GM12878 (cell line): ENCODE measurements at regions not wholly inside any gene's neighbourhood (a gene's known extent, or its start where the extent isn't known, plus 50 kb on each side); places are given as distances from the start of the nearest gene placed in this dataset.

ENCODE experiments used
- ETV6 ChIP-seq, 2 experiments: fragments of 450-650 bp in 1 of 2; IDR thresholded peaks in 1 of 2; conservative IDR thresholded peaks in 1 of 2; 2 replicates each; pipeline ENCODE4 v1.6.1; 2014; ENCODE audit warnings: antibody characterized with exemption in 1 of 2, borderline replicate concordance in 1 of 2, low read depth in 1 of 2, mild to moderate bottlenecking in 1 of 2, moderate library complexity in 1 of 2
- GABPA ChIP-seq: IDR thresholded peaks from 2 replicates; pipeline ENCODE4 v1.6.1; 2014; ENCODE audit warnings: antibody characterized with exemption, low read depth, mild to moderate bottlenecking, inconsistent platforms
- IKZF2 ChIP-seq, 2 experiments: fragments of 450-650 bp; IDR thresholded peaks; 2 replicates each; pipeline ENCODE4 v1.6.1; 2017; ENCODE audit warnings: mild to moderate bottlenecking in 2 of 2, moderate library complexity in 2 of 2
- MEF2A ChIP-seq: IDR thresholded peaks from 2 replicates; pipeline ENCODE4 v1.6.1; 2011; ENCODE audit warnings: low read depth, mild to moderate bottlenecking, low read length, moderate library complexity; ENCODE audit not compliant: insufficient read depth
- RAD21 ChIP-seq: IDR thresholded peaks from 2 replicates; pipeline ENCODE4 v1.6.1; 2011; ENCODE audit warnings: mild to moderate bottlenecking, low read depth, low read length, moderate library complexity; ENCODE audit not compliant: insufficient read depth
- RB1 ChIP-seq: fragments of 450-650 bp; formaldehyde crosslinking; IDR thresholded peaks from 2 replicates; pipeline ENCODE4 v1.6.1; 2017; ENCODE audit warnings: mild to moderate bottlenecking, borderline replicate concordance
- SMARCA5 ChIP-seq: fragments of 450-650 bp; IDR thresholded peaks from 2 replicates; pipeline ENCODE4 v1.6.1; 2017; ENCODE audit warnings: mild to moderate bottlenecking
- TCF7 ChIP-seq: IDR thresholded peaks from 2 replicates; pipeline ENCODE4 v1.6.1; 2014; ENCODE audit warnings: antibody characterized with exemption, borderline replicate concordance
- ZBED1 ChIP-seq: IDR thresholded peaks from 2 replicates; pipeline ENCODE4 v1.6.1; 2016; ENCODE audit warnings: borderline replicate concordance
- ZNF207 ChIP-seq: fragments of 450-650 bp; IDR thresholded peaks from 2 replicates; pipeline ENCODE4 v1.6.1; 2014; ENCODE audit warnings: antibody characterized with exemption, mild to moderate bottlenecking, borderline replicate concordance
- ZNF384 ChIP-seq: IDR thresholded peaks from 2 replicates; pipeline ENCODE4 v1.6.1; 2012; ENCODE audit warnings: low read depth, mild to moderate bottlenecking, low read length, improper control_type of control experiment, borderline replicate concordance
- ZNF622 ChIP-seq: fragments of 450-650 bp; IDR thresholded peaks from 2 replicates; pipeline ENCODE4 v1.6.1; 2017; ENCODE audit warnings: mild to moderate bottlenecking, inconsistent platforms
- TF ChIP-seq, protein P1 (sequence below): IDR thresholded peaks from 2 replicates; pipeline ENCODE4 v1.6.1; 2011; ENCODE audit warnings: borderline replicate concordance, low read depth, mild to moderate bottlenecking, moderate library complexity, low read length; ENCODE audit not compliant: insufficient read depth, poor library complexity, severe bottlenecking

- TF ChIP-seq ETV6 (conservative IDR thresholded peaks at IDR 0.05 in 1 of 2, IDR thresholded peaks at IDR 0.05 in 1 of 2; ENCODE audit: borderline replicate concordance in 1 of 2, low read depth in 1 of 2) (peak in 1 of 2 experiments; percentile 82; a peak in 1 of 4 replicates), ZNF622 (no peak), RB1 (no peak), ZNF384 (peak; percentile 33; the same call in 1 of the 2 replicates), MEF2A (peak; percentile 96), RAD21 (peak; percentile 37), GABPA (0 out of 2 replicates have a peak, but pooled peaks have one; percentile 5), ZBED1 (peak; percentile 45; the same call in 1 of the 2 replicates), SMARCA5 (no peak), ZNF207 (no peak), IKZF2 (IDR thresholded peaks at IDR 0.05) (peak; percentile 27 to 38; a peak in 2 of 4 replicates), TCF7 (0 out of 2 replicates have a peak, but pooled peaks have one; percentile 17)
- TF ChIP-seq, protein P1, sequence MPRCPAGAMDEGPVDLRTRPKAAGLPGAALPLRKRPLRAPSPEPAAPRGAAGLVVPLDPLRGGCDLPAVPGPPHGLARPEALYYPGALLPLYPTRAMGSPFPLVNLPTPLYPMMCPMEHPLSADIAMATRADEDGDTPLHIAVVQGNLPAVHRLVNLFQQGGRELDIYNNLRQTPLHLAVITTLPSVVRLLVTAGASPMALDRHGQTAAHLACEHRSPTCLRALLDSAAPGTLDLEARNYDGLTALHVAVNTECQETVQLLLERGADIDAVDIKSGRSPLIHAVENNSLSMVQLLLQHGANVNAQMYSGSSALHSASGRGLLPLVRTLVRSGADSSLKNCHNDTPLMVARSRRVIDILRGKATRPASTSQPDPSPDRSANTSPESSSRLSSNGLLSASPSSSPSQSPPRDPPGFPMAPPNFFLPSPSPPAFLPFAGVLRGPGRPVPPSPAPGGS = no peak
- TF ChIP-seq, all 136 proteins: peak for 17
Observed at GRCh38 chr12:115504306-115505290, 772.9 kb downstream of the MED13L start (continued).
